Left renal pelvis (tissue), 4 donors: ENCODE measurements at regions not wholly inside any gene's neighbourhood (a gene's known extent, or its start where the extent isn't known, plus 50 kb on each side); places are given as distances from the start of the nearest gene placed in this dataset.

ENCODE experiments used
- DNase-seq, 4 donors: peaks; one replicate each; pipeline ENCODE4 v3.0.0-alpha.2; 2013; ENCODE audit warnings: low read depth in 4 of 4, low spot score in 3 of 4

- no peak for DNase-seq
These were observed 125.9 kb upstream of the ACTBL2 start for GRCh38 chr5:57608542-57608941.

- DNase-seq, result no peak
These were observed 119.4 kb upstream of the ACTBL2 start for GRCh38 chr5:57601996-57602395.

- no peak for DNase-seq
These were observed 117.7 kb upstream of the ACTBL2 start for GRCh38 chr5:57600321-57600720.

- DNase-seq, result no peak
These were observed 116.1 kb upstream of the ACTBL2 start for GRCh38 chr5:57598756-57599155.

GRCh38 chr5:57598097-57598496 lies 115.5 kb upstream of the ACTBL2 start:
- no peak for DNase-seq

- no peak for DNase-seq
These were observed 112.9 kb upstream of the ACTBL2 start for GRCh38 chr5:57595523-57595991.

GRCh38 chr5:57594436-57594835 lies 111.8 kb upstream of the ACTBL2 start:
- no peak for DNase-seq

- DNase-seq, result no peak
These were observed 109.6 kb upstream of the ACTBL2 start for GRCh38 chr5:57592236-57592635.

GRCh38 chr5:57586649-57587048 lies 104.0 kb upstream of the ACTBL2 start:
- no peak for DNase-seq

- DNase-seq, result no peak
These were observed 100.0 kb upstream of the ACTBL2 start for GRCh38 chr5:57582578-57583070.

GRCh38 chr5:57581772-57582171 lies 99.2 kb upstream of the ACTBL2 start:
- DNase-seq, result no peak

- DNase-seq, result no peak
These were observed 98.6 kb upstream of the ACTBL2 start for GRCh38 chr5:57581222-57581621.

GRCh38 chr5:57577432-57578175 lies 95.0 kb upstream of the ACTBL2 start:
- no peak for DNase-seq

- DNase-seq, result no peak
These were observed 93.7 kb upstream of the ACTBL2 start for GRCh38 chr5:57576317-57576716.

- DNase-seq, result no peak
These were observed 93.2 kb upstream of the ACTBL2 start for GRCh38 chr5:57575839-57576238.

- DNase-seq, result peak in 2 of 4 donors; percentile 41
These were observed 89.8 kb upstream of the ACTBL2 start for GRCh38 chr5:57572461-57572860.

GRCh38 chr5:57569601-57570000 lies 87.0 kb upstream of the ACTBL2 start:
- DNase-seq, result no peak

- DNase-seq, result no peak
These were observed 85.5 kb upstream of the ACTBL2 start for GRCh38 chr5:57568136-57568535.

GRCh38 chr5:57566914-57567313 lies 84.3 kb upstream of the ACTBL2 start:
- no peak for DNase-seq

GRCh38 chr5:57561231-57561842 lies 78.7 kb upstream of the ACTBL2 start:
- DNase-seq, result peak in 1 of 4 donors; percentile 43

GRCh38 chr5:57559110-57559635 lies 76.6 kb upstream of the ACTBL2 start:
- DNase-seq, result no peak

- DNase-seq, result no peak
These were observed 69.4 kb upstream of the ACTBL2 start for GRCh38 chr5:57552033-57552432.
